ENCODE measurements at regions not wholly inside any gene's neighbourhood (a gene's known extent, or its start where the extent isn't known, plus 50 kb on each side); places are given as distances from the start of the nearest gene placed in this dataset.

GRCh38 chr4:117637347-117637746, 396.9 kb upstream of the NDST3 start:
- H3K4me3 ChIP-seq = no peak overlapping the region
- no peak overlapping the region for H3K27ac ChIP-seq
- no peaks in the 10 kb centered on the region for H3K9me3 ChIP-seq
- no peaks in the 10 kb centered on the region for H3K27me3 ChIP-seq
- ATAC-seq = no peak
- TF ChIP-seq EP300 (IDR thresholded peaks at IDR 0.05) (no peak), POLR2A (IDR thresholded peaks at IDR 0.05) (no peak), POLR2AphosphoS5 (IDR thresholded peaks at IDR 0.05) (no peak), CTCF (IDR thresholded peaks at IDR 0.05) (no peak)
- WGBS, 2 donors (ENCODE audit: low coverage in 1 of 2) = no CpG with 5 or more reads among the region's 1 CpG
- no peaks in the 10 kb centered on the region for H3K36me3 ChIP-seq
- no peaks in the 10 kb centered on the region for H3K4me1 ChIP-seq

GRCh38 chr4:117640836-117641235, 393.4 kb upstream of the NDST3 start:
- H3K27me3 ChIP-seq = no peaks in the 10 kb centered on the region
- WGBS, 2 donors (ENCODE audit: low coverage in 1 of 2) = 43 to 64% methylated on average over 1 of the region's 1 CpG
- H3K4me1 ChIP-seq = no peaks in the 10 kb centered on the region
- no peaks in the 10 kb centered on the region for H3K9me3 ChIP-seq
- no peaks in the 10 kb centered on the region for H3K36me3 ChIP-seq
- no peak for TF ChIP-seq EP300 (IDR thresholded peaks at IDR 0.05)
- TF ChIP-seq POLR2A (IDR thresholded peaks at IDR 0.05) = no peak
- TF ChIP-seq CTCF (IDR thresholded peaks at IDR 0.05) = no peak
- no peak for TF ChIP-seq POLR2AphosphoS5 (IDR thresholded peaks at IDR 0.05)
- H3K4me3 ChIP-seq = no peak overlapping the region
- no peak for ATAC-seq
- H3K27ac ChIP-seq = no peak overlapping the region

- Histone ChIP-seq H3K27ac (no peak overlapping the region), H3K27me3 (no peaks in the 10 kb centered on the region), H3K36me3 (no peaks in the 10 kb centered on the region), H3K4me1 (no peaks in the 10 kb centered on the region), H3K4me3 (no peak overlapping the region), H3K9me3 (peaks cover 0 to 4% (median 0%) of the 10 kb centered on the region in 3 donors)
- no peak for ATAC-seq
- whole genome bisulfite sequencing, 2 donors (ENCODE audit: low coverage in 1 of 2) = 72 to 79% methylated on average over 2 to 3 of the region's 3 CpGs
- TF ChIP-seq EP300 (IDR thresholded peaks at IDR 0.05) (no peak), POLR2A (IDR thresholded peaks at IDR 0.05) (no peak), POLR2AphosphoS5 (IDR thresholded peaks at IDR 0.05) (no peak), CTCF (IDR thresholded peaks at IDR 0.05) (no peak)
Observed at GRCh38 chr4:117641519-117641918, 392.8 kb upstream of the NDST3 start.

GRCh38 chr4:117654079-117654478, 380.2 kb upstream of the NDST3 start:
- Histone ChIP-seq H3K27ac (no peak overlapping the region), H3K4me3 (no peak overlapping the region), H3K36me3 (no peaks in the 10 kb centered on the region), H3K27me3 (no peaks in the 10 kb centered on the region), H3K9me3 (no peaks in the 10 kb centered on the region), H3K4me1 (no peaks in the 10 kb centered on the region)
- no peak for TF ChIP-seq CTCF (IDR thresholded peaks at IDR 0.05)
- TF ChIP-seq POLR2A (IDR thresholded peaks at IDR 0.05) = no peak
- TF ChIP-seq EP300 (IDR thresholded peaks at IDR 0.05) = no peak
- TF ChIP-seq POLR2AphosphoS5 (IDR thresholded peaks at IDR 0.05) = no peak
- no peak for ATAC-seq
- WGBS, 2 donors (ENCODE audit: low coverage in 1 of 2) = 55 to 75% methylated on average over 2 of the region's 2 CpGs

GRCh38 chr4:117660668-117661067, 373.6 kb upstream of the NDST3 start:
- WGBS, 2 donors (ENCODE audit: low coverage in 1 of 2) = 83 to 91% methylated on average over 1 of the region's 1 CpG
- Histone ChIP-seq H3K27me3 (no peaks in the 10 kb centered on the region), H3K9me3 (no peaks in the 10 kb centered on the region), H3K27ac (no peak overlapping the region), H3K36me3 (no peaks in the 10 kb centered on the region), H3K4me1 (no peaks in the 10 kb centered on the region), H3K4me3 (no peak overlapping the region)
- TF ChIP-seq CTCF (IDR thresholded peaks at IDR 0.05) (no peak), POLR2AphosphoS5 (IDR thresholded peaks at IDR 0.05) (no peak), EP300 (IDR thresholded peaks at IDR 0.05) (no peak), POLR2A (IDR thresholded peaks at IDR 0.05) (no peak)
- ATAC-seq = no peak

Data from gastroesophageal sphincter (tissue), 4 donors.